K562 (cell line): ENCODE measurements at regions not wholly inside any gene's neighbourhood (a gene's known extent, or its start where the extent isn't known, plus 50 kb on each side); places are given as distances from the start of the nearest gene placed in this dataset.

ENCODE experiments used
- ATAC-seq: fragments of 200-7000 bp; cut with Tn5 transposase; 3 replicates; pipeline ENCODE4 v1.9.1; 2020; ENCODE audit warnings: moderate library complexity
- BruUV-seq: library from RNA; stranded (reverse); fragments of 400-500 nt; replicated peaks from 2 replicates; lab custom pipeline; 2021; lab: Mats Ljungman, UMichigan
- CTCF ChIA-PET: fragments of 300-600 bp; formaldehyde crosslinking; extraction: SDS; loops from one replicate; lab custom pipeline; 2021; ENCODE audit warnings: low intra/inter-chr PET ratio; lab: Yijun Ruan, JAX
- POLR2A ChIA-PET: fragments of 300-600, 350-650 bp; sonication (Branson Sonifier 250); formaldehyde crosslinking; extraction: SDS; loops from one replicate; lab custom pipeline; 2021; ENCODE audit warnings: antibody characterized with exemption, inconsistent platforms; lab: Yijun Ruan, JAX
- DNase-seq, 4 experiments: peaks; one replicate each; pipeline versions ENCODE4 v3.0.0 to v3.0.0-alpha.2; 2011 to 2018; ENCODE audit warnings: low spot score in 3 of 4, mixed read lengths in 3 of 4; ENCODE audit errors: extremely low read depth in 1 of 4
- FAIRE-seq: peaks from 2 replicates; lab custom pipeline; 2011; peaks lifted over from hg19 to GRCh38; lab: Jason Lieb, UNC
- H2AFZ ChIP-seq: 2 replicates; pipeline ENCODE4 v1.6.0; 2011; ENCODE audit warnings: low read depth, low read length, control low read depth, inconsistent platforms
- H3K27ac ChIP-seq: fragments of 200-600 bp; 3 replicates; pipeline ENCODE4 v1.8.0; 2011; ENCODE audit warnings: low read depth, mild to moderate bottlenecking, control low read depth, inconsistent platforms, low read length, moderate library complexity, mixed read lengths; ENCODE audit errors: extremely low read depth
- H3K27me3 ChIP-seq, 2 experiments: fragments of 300-600 bp in 1 of 2; 2 replicates in 1 of 2; 3 replicates in 1 of 2; pipeline versions ENCODE4 v1.6.0 to v1.8.0; 2011; ENCODE audit warnings: inconsistent platforms in 2 of 2, low read length in 2 of 2, mild to moderate bottlenecking in 1 of 2, mixed read lengths in 1 of 2, moderate library complexity in 1 of 2; ENCODE audit not compliant: control insufficient read depth in 2 of 2, insufficient read depth in 2 of 2
- H3K36me3 ChIP-seq: fragments of 300-600 bp; 3 replicates; pipeline ENCODE4 v1.8.0; 2011; ENCODE audit warnings: mild to moderate bottlenecking, low read length, inconsistent platforms; ENCODE audit not compliant: control insufficient read depth, insufficient read depth
- H3K4me1 ChIP-seq, 2 experiments: fragments of 200-600 bp in 1 of 2; replicated peaks in 1 of 2; 2 replicates in 1 of 2; 3 replicates in 1 of 2; pipeline versions ENCODE4 v1.5.1 to v1.8.0; 2011; ENCODE audit warnings: inconsistent platforms in 2 of 2, low read length in 2 of 2, mild to moderate bottlenecking in 1 of 2, mixed read lengths in 1 of 2, moderate library complexity in 1 of 2; ENCODE audit not compliant: control insufficient read depth in 2 of 2, insufficient read depth in 2 of 2
- H3K4me2 ChIP-seq: 2 replicates; pipeline ENCODE4 v1.6.1; 2011; ENCODE audit warnings: low read length, control low read depth, inconsistent platforms, mixed read lengths; ENCODE audit not compliant: insufficient read depth
- H3K4me3 ChIP-seq: fragments of 200-600 bp; sonication (generic), shearing (Covaris generic); 2 replicates; pipeline ENCODE4 v1.5.1; 2016; ENCODE audit warnings: control low read depth, inconsistent platforms
- H3K79me2 ChIP-seq: fragments of 200-600 bp; 3 replicates; pipeline ENCODE4 v1.8.0; 2011; ENCODE audit warnings: low read length, inconsistent platforms; ENCODE audit not compliant: control insufficient read depth, insufficient read depth
- H3K9ac ChIP-seq, 2 experiments: 2 replicates each; pipeline versions ENCODE4 v1.6.0 to v1.6.1; 2011; ENCODE audit warnings: low read depth in 2 of 2, low read length in 2 of 2, control low read depth in 1 of 2, inconsistent platforms in 1 of 2, mild to moderate bottlenecking in 1 of 2, mixed read lengths in 1 of 2; ENCODE audit not compliant: insufficient read depth in 1 of 2
- H3K9me1 ChIP-seq: one replicate; pipeline ENCODE4 v1.6.0; 2011; ENCODE audit warnings: inconsistent platforms, mild to moderate bottlenecking, low read length, moderate library complexity; ENCODE audit not compliant: control insufficient read depth, insufficient read depth
- H3K9me3 ChIP-seq: replicated peaks from 2 replicates; pipeline ENCODE4 v1.5.1; 2011; ENCODE audit warnings: low read depth, low read length, inconsistent platforms; ENCODE audit not compliant: control insufficient read depth, insufficient read depth
- H4K20me1 ChIP-seq: replicated peaks from 2 replicates; pipeline ENCODE4 v1.6.1; 2011; ENCODE audit warnings: low read length, inconsistent platforms, mixed read lengths; ENCODE audit not compliant: control insufficient read depth, insufficient read depth
- ATF1 ChIP-seq, 2 experiments: fragments of 450-650 bp in 1 of 2; IDR thresholded peaks; 2 replicates each; pipeline ENCODE4 v1.6.1; 2016; ENCODE audit warnings: missing compliant biosample characterization in 1 of 2, missing genetic modification characterization in 1 of 2
- FOS ChIP-seq: IDR thresholded peaks from 3 replicates; pipeline ENCODE4 v1.6.1; 2011; ENCODE audit not compliant: insufficient read length; ENCODE audit errors: extremely low read depth
- HNRNPUL1 ChIP-seq: fragments of 200-400 bp; formaldehyde crosslinking; IDR thresholded peaks from 2 replicates; pipeline ENCODE4 v1.6.1; 2017; ENCODE audit warnings: low read length
- KAT2B ChIP-seq: IDR thresholded peaks from one replicate; pipeline ENCODE4 v1.6.1; 2012; ENCODE audit warnings: low read depth, mild to moderate bottlenecking, control low read depth, inconsistent platforms, low read length, moderate library complexity
- SPI1 ChIP-seq: IDR thresholded peaks from 2 replicates; pipeline ENCODE4 v1.6.1; 2011; ENCODE audit warnings: low read depth, low read length, control low read depth, borderline replicate concordance
- THAP7 ChIP-seq: fragments of 250-450 bp; sonication (Bioruptor Pico); IDR thresholded peaks from 2 replicates; pipeline ENCODE4 v1.5.0; 2021
- ZNF239 ChIP-seq: fragments of 250-450 bp; sonication (Bioruptor Pico); IDR thresholded peaks from 2 replicates; pipeline ENCODE4 v1.4.0; 2020; ENCODE audit warnings: mild to moderate bottlenecking
- ZNF766 ChIP-seq: fragments of 200-800 bp; sonication (Bioruptor generic); conservative IDR thresholded peaks from 2 replicates; pipeline ENCODE4 v1.6.1; 2016; ENCODE audit warnings: missing genetic modification characterization, missing compliant biosample characterization
- WGBS: fragments of 100-300 bp; shearing (Covaris generic); methylation state at CpG from one replicate; pipeline ENCODE4 v1.1.6; 2016; ENCODE audit warnings: low coverage, mixed read lengths; ENCODE audit not compliant: insufficient coverage; ENCODE audit errors: missing lambda C conversion rate; 5-methylcytosine and 5-hydroxymethylcytosine counted together
- in situ Hi-C: fragments of 300-500 bp; cut with MboI; formaldehyde crosslinking; loops from 4 replicates; pipeline ENCODE4 v1.15.0; 2018; ENCODE audit warnings: inconsistent platforms, mixed read lengths
- intact Hi-C: fragments of 100-400 bp; cut with micrococcal nuclease; formaldehyde crosslinking; loops from 2 replicates; pipeline ENCODE4 v1.14.2; 2022

GRCh38 chr15:39350785-39351184 is 230.1 kb upstream of the THBS1 start (continued):
- TF ChIP-seq ATF1 (CRISPR knock-in tag; IDR thresholded peaks at IDR 0.05) (no peak), ATF1 (tag; IDR thresholded peaks at IDR 0.05) (no peak), FOS (no peak), ZNF766 (no peak), HNRNPUL1 (no peak), ZNF239 (CRISPR knock-in tag) (no peak), THAP7 (CRISPR knock-in tag) (no peak)

GRCh38 chr15:39354189-39354588 is 226.7 kb upstream of the THBS1 start:
- peak in 2 of 4 experiments; percentile 12 for DNase-seq
- H3K27me3 ChIP-seq: no peaks in the 10 kb centered on the region
- H2AFZ ChIP-seq: peak overlapping the region; percentile 84
- H4K20me1 ChIP-seq: no peaks in the 10 kb centered on the region
- no peak for FAIRE-seq
- no peak for ATAC-seq
- no peaks in the 10 kb centered on the region for H3K36me3 ChIP-seq
- H3K9ac ChIP-seq: no peak overlapping the region
- H3K4me1 ChIP-seq: peaks cover 0 to 16% of the 10 kb centered on the region in 2 experiments; a peak in 3 of 5 replicates
- no peaks in the 10 kb centered on the region for H3K9me1 ChIP-seq
- no peaks in the 10 kb centered on the region for H3K79me2 ChIP-seq
- intact Hi-C loops (no loop called here), in situ Hi-C loops (no loop called here)
- POLR2A ChIA-PET: no interaction called here
- H3K4me2 ChIP-seq: peak overlapping the region; percentile 29; the same call in 1 of the 2 replicates
- H3K27ac ChIP-seq: no peak overlapping the region
- CTCF ChIA-PET: no interaction called here
- TF ChIP-seq KAT2B (no peak), SPI1 (peak; percentile 98)
- H3K4me3 ChIP-seq: no peak overlapping the region
- BruUV-seq: no TSS peak
- 42% methylated on average over 3 of the region's 3 CpGs for WGBS
- no peaks in the 10 kb centered on the region for H3K9me3 ChIP-seq
